Activated T-cell treated with anti-CD3 and anti-CD28 coated beads, Interleukin-2, amount 50 U/mL, for 48 hours (primary cell): ENCODE measurements at regions not wholly inside any gene's neighbourhood (a gene's known extent, or its start where the extent isn't known, plus 50 kb on each side); places are given as distances from the start of the nearest gene placed in this dataset.
A peak's percentile ranks its signal among the peaks of the same experiment; 100 is the strongest.
"Not testable (repeated sequence)": the region's sequence is repeated elsewhere in the genome, so short reads cannot be mapped to it uniquely, and the experiment has no call there.

Source experiments
- DNase-seq, 2 experiments: peaks; one replicate each; pipeline ENCODE4 v3.0.0-alpha.2; 2020

DNA sequence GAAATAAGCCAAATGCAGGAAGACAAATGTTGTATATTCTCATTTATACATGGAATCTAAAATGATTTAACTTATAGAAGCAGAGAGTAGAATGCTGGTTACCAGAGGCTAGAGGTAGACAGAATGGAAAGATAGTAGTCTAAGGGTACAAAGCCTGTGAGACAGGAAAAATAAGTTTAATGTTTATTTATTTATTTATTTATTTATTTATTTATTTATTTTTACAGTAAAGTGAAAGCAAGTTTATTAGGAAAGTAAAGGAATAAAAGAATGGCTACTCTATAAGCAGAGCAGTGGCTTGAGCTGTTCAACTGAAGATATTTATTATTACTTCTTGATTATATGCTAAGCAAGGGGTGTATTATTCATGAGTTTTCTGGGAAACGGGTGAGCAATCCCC, 203.2 kb downstream of the LAS1L start:
- no peak for DNase-seq

DNA sequence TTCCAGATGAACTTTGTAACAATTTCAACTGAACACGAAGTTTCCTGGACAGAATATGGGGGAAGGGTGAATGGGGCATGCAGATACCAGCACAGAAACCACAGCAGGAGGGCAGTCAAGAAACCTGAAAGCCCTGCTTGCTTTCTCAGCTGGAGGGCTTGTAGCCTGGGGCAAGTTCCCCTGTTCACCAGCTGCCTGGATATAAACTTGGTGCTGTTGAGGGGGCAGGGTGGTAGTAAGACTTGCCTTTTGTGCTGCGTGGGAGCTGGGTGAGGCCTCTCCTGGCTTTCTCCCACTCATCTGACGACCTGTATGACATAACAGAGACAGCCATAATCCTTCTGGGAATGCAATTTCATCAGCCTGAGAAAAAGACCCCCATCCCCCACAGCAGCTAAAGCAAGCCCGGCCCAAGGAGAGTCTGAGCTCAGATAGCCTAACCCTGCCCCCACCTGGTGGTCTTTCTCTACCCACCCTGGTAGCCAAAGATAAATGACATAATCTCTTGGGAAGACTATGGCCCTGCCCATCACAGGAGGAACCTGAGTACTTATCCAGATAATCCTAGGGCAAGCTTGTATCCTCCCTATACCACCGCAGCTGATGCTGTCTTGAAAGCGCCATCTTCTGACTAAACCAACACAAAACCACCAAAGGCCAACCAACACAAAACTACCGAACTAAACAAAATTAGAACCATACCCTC, 234.3 kb downstream of the LAS1L start:
- DNase-seq = no peak

DNA sequence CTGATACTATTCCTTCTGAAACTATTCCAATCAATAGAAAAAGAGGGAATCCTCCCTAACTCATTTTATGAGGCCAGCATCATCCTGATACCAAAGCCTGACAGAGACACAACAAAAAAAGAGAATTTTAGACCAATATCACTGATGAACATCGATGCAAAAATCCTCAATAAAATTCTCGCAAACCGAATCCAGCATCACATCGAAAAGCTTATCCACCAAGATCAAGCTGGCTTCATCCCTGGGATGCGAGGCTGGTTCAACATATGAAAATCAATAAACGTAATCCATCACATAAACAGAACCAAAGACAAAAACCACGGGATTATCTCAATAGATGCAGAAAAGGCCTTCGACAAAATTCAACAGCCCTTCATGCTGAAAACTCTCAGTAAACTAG, 251.7 kb downstream of the LAS1L start:
- DNase-seq = not testable (repeated sequence)

DNA sequence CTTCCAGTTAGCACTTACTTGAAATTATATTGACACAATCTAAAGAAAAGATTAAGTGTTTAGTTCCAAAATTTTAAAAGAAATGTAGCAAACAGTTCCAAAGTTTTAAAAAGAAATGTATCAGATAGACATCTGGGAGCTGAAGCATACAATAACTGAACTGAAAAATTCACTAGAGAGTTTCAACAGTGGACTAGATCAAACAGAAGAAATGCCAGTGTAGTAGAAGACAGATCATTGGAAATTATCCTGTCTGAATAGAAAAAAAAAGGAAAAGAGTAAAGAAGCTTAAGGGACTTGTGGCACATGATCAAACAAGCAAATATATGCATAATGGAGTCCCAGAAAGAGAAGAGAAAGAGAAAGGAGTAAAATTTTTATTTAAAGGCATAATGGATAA, 261.4 kb downstream of the LAS1L start:
- no peak for DNase-seq

DNA sequence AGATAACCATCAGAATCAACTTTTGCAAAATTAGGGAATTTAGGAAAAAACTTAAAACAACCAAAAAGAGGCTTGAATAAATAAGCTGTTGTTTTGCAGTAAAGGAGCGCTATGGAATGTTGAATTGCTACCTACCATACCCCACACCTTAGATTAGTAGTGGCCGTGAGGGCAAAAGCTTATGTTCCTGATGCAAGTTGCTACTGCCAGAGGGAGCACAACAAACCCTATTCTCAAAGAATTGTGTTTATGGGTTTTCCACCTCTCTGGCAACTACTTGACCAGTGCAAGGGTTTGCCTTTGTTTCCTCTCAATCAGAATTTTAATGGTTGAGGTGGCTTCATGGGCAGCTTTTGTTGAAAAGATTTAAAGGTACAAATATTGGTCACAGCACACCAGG, 268.1 kb downstream of the LAS1L start:
- no peak for DNase-seq

DNA sequence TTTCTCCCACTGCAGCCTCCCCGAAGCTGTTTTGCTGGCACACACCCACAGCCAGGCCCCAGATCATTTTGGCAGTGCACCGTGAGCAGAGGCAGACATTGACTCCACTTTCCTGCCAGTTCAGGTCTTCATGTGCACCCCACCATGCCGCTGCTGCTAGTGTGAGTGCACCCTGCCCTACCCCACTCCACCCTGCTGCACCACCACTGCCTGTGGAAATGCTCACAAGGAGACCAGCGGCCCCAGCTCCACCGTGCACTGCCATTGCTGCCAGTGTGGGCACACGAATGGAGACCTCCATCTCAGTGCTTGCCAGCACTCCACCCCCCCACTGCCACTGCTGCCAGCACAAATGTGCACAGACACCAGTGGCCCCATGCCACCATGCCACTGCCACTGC, 277.6 kb upstream of the ZC4H2 start:
- no peak for DNase-seq

DNA sequence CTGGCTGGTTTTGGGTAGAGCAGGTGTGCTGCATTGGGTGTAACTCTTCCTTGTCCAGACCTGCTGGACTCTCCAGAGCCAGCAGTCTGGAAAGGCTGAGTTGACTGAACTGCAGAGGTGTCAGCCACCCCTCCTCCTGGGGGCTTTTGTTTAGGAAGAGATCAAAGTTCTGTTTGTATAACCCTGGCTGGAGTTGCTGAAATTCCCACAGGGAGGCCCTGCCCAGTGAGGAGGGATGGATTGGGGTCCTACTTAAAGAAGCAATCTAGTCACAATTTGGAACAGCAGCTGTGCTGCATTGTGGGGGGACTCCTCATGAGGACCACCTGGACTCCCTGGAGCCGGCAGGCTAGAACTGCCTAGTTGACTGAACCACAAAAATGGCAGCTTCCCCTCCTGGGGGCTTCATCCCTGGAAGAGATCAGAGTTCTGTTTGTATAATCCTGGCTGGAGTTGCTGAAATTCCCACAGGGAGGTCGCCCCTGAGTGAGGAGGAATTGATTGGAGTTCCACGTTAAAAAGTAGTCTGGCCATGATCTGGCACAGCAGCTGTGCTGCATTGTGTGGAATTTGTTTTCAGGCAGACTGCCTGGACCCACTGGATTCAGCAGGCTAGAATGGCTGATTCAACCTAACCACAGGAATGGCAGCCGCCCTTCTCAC, 264.9 kb upstream of the ZC4H2 start:
- DNase-seq = no peak

DNA sequence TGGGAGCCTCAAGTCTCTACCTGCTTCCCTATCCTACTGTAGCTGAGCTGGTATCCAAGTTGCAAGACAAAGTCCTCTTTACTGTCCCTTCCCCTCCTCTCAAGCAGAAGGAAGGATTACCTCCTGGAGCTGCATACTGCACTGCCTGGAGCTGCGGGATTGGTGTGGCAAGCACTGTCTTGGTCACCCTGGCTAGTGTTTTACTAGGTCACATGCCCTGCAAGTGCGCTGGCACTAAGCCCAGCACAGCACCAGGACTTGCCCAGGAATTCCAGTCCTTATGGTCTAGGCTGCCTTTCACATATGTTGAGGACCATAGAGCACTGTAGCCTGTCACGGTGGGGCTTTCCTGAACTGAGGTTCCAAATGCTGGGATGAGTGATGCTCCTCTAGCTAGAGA, 227.3 kb upstream of the ZC4H2 start:
- no peak for DNase-seq

DNA sequence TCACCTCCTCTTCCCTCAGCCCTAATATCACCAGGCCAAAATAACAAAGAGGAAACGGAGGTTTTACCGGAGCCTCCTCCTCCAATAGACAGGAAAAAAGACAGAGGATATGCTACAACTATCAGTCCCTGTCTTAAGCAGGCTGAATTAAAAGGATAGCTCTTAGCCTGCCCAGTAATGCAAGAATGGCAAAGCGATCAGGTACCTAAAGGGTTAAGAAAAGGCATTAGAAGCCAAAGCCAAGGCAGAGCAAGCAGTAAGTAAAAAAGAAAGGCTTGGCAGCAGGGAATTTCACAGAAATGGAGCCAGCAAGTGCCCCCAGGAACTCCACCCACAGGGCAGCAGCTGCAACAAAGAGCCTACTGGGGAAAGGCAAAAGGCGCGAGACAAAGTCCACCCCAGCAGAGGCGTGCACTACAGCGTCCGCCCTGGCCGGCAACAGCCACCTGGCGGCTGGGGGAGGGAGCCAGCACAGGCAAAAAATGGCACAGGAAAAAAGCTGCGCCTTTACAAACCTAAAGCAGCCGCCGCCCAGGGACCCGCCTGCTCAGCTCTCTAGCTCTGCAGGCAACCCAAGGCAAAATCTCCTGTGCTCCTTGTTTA, 220.6 kb upstream of the ZC4H2 start:
- DNase-seq = peak in 1 of 2 experiments; percentile 18

DNA sequence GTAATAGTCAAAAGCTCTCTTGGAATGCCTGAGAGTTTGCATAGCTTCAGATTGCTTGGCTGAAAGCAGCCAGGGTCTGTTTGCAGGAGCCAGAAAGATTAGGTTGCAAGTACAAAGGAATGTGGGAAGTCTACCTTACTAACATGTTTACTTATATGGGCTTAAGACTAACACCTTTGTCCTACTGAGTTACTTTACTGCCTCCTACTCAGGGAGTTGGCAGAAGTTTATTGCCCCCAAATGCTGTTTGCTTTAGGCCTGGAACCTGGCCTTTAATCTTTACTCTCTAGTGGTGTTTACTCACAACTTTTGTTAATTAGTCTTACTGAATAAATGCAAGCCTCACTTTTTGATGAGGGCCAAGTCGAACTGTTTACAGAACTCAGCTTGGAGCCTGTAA, 219.4 kb upstream of the ZC4H2 start:
- DNase-seq = no peak

DNA sequence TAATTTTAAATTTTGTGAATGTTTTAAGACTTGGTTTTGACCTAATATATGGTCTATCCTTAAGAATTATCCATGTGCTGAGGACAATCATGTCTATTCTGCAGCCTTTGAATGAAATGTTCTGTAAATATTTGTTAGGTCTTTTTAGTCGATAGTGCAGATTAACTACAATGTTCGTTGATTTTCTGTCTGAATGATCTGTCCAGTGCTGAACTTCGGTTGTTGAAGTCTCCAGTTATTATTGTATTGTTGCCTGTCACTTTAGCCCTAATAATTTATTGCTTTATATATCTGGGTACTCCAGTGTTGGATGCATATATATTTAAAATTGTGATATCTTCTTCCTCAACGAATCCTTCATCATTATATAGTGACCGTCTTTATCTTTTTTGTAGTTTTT, 218.3 kb upstream of the ZC4H2 start:
- no peak for DNase-seq

DNA sequence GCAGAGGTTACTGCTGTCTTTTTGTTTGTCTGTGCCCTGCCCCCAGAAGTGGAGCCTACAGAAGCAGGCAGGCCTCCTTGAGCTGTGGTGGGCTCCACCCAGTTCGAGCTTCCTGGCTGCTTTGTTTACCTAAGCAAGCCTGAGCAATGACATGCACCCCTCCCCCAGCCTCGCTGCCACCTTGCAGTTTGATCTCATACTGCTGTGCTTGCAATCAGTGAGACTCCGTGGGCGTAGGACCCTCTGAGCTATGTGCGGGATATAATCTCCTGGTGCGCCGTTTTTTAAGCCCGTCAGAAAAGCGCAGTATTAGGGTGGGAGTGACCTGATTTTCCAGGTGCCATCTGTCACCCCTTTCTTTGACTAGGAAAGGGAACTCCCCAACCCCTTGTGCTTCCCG, 187.1 kb upstream of the ZC4H2 start:
- not testable (repeated sequence) for DNase-seq

DNA sequence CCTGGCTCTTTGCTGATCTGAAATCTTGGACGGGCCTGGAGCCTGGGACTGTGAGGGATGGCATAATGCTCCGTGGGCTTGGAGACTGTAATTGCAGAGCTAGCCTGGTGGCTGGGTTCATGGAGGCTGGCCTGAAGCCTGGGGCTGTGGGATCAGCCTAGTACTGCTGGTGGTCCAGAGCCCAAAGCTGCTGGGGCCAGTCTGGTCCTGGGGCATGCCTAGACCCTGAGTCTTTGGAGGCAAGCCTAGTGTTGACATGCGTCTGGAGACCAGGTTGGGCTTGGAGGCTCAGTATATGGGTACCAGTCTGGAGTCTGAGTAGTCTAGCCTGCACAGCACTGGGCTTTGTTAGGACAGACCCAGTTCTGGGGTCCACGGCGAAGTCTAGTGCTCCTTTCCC, 172.0 kb upstream of the ZC4H2 start:
- DNase-seq = no peak

DNA sequence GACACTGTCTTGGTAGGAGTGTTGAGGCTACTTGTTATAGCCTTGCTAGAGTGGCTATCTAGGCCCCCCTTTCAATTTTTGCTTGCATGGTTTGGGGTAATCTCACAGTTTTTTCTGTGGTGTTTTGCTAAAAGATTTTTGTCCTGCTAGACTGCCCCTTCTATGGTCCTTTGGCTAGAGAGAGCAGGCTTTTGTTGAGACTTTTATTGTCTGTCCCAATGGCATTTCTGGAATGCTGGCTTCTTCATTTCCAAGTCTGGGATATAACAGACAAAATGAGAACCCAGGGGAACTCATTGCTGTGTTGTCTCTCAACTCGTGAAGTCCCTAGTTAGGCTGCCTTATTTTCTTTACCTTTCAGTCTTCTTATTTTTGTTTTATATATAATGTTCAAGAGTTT, 160.2 kb upstream of the ZC4H2 start:
- no peak for DNase-seq

DNA sequence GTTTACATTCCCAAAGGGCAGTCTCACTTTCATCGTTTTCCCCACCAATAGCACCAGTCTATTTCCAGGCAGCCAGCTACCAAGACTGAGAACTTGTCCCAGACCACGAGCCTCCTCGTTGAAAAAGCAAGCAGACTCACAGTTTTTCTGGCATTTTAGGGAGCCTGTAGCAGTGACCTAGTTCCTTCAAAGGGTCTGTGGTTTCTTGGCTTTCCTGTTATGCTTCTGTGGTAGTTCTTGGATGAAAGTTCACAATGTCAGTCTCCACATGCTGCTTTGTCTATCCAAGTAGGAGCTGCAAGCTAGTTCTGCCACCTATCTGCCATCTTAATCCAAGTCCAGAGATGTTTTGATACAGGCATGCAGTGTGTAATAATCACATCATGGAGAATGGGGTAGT, 151.6 kb upstream of the ZC4H2 start:
- DNase-seq = no peak

DNA sequence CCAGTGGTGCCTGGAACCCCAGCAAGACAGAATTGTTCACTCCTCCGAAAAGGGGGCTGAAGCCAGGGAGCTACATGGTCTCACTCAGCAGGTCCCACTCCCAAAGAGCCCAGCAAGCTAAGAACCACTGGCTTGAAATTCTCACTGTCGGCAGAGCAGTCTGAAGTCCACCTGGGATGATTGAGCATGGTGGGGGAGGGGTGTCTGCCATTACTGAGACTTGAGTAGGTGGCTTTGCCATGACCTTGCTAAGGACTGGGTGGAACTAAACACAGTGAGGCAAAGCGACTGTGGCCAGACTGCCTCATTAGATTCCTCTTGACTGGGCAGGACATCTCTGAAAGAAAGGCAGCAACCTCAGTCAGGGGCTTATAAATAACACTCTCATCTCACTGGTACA, 122.6 kb upstream of the ZC4H2 start:
- no peak for DNase-seq

DNA sequence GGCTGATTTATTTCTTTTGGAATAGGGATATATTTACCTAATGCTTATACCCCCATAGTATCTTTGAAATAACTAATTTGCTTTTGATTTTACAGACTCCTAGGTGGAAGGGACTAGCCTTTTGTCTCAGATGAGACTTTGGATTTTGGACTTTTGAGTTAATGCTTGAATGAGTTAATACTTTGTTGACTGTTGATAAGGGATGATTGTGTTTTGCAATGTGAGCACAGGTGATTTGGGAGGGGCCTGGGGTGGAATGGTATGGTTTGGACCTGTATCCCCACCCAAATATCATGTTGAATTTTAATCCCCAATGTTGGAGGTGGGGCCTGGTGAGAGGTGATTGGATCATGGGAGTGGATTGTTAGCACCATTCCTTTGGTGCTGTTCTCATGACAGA, 117.4 kb upstream of the ZC4H2 start:
- DNase-seq = no peak

DNA sequence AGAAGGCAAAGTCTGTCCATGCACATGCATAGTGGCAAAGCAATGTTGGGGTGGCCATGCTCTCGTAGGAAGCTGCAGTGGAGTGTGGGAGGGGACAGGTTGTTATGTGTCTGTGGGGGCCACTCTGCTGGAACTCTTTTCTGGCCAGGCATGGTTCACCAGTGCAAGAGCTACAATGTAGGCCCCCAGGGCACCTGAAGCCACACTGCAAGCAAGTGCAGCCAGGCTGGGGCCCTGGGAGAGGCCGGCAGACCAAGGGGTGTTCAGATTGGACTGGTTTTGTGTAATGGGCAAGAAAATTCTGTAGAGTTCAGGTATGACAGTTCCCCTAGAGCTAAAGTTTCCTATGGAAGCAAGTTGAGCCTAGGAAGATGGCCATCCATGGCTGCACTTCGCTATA, 97.0 kb upstream of the ZC4H2 start:
- DNase-seq = no peak

DNA sequence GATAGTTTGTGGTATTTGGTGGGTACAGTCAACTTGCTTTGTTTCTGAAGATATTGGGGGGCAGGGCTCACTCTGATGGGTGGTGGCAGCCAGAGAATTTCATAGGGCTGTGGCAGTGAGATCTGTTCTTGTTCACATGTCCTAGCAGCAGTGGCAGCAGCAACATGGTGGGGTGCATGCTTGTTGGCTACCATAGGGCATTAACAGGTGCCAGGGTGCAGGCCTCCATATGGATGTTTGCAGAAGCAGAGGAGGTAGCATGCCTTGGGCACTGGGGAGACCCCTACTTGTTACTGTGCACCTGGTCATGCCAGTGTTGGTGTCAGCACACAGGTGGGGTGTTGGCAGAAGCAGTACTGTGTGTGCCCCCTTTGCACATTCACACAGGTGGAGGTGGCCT, 96.3 kb upstream of the ZC4H2 start:
- no peak for DNase-seq

DNA sequence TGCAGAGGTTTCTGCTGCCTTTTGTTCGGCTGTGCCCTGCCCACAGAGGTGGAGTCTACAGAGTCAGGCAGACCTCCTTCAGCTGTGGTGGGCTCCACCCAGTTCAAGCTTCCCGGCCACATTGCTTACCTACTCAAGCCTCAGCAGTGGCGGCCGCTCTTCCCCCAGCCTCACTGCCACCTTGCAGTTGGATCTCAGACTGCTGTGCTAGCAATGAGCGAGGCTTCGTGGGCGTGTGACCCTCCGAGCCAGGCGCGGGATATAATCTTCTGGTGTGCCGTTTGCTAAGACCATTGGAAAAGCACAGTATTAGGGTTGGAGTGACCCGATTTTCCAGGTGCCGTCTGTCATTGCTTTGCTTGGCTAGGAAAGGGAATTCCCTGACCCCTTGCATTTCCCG, 82.4 kb upstream of the ZC4H2 start:
- not testable (repeated sequence) for DNase-seq

DNA sequence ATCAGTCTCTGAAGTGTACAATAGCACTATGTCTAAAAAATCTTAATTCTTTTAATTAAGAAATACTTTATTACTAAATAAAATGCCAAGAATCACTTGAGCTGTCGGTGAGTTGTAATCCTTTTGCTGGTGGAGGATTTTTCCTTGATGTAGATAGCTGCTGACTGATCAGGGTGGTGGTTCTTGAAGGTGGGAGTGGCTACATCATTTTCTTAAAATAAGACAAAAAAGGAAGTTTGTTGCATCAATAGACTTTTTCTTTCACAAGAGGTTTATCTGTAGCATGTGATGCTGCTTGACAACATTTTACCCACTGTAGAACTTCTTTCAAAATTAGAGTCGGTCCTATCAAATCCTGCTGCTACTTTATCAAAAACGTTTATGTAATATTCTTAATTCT, 68.8 kb upstream of the ZC4H2 start:
- DNase-seq = no peak

DNA sequence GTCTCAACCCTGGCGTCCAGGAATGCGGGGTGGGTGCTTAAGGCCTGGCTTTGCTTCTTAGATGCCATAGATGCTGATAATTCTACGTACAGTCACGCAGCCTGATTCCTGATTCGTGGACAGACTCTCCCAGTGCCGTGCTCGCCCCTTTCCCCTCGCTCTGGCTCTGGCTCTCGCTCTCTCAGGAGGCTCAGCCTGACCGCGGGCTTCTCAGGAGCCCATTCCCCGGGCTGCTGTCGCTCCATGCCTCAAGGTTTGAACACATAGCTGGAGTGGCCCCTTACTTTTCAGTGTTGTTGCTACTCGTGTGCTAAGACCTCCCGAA, 59.2 kb upstream of the ZC4H2 start:
- DNase-seq = no peak

DNA sequence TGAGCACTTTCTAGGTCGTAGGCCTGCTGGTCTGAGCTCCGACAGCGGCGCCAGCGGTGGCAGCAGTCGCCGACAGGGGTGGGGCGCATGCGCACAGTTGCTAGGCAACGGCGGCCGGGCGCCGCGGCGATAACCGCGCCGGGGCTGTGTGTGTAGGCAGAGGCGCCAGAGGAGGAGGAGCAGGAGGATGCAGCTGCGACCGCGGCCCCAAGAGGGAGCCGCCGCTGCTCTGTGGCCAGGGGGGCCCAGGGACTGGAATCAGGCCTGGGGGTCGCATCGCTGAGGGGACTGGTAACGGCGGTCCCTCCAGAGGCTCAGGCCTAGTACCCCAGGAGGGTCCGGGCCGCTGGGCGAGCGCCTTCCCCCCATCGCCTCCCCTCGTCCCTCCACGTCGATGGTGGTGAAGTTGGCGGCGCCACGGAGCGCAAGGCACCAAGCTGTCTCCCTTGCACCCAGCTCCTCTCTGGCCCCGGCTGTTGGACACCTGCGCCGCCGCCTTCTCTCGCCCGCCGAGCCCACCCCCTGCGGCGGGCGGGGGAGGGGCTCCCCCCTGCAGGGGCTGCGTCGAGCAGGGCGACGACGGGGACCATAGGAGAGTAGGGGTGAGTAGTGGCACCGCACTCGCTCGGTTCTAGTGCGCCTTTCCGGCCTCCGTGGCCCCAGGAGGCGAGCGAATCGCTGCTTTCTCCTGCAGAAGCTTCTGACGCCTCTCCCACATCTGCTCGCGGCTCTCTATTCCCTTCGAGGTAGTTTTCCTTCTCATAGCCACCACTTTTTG, 58.6 kb upstream of the ZC4H2 start, which contains the start of gene ZC3H12B:
Gene ZC3H12B (plus strand): TSS at position 159 of the 778 bp plus-strand sequence.
- DNase-seq = peak; percentile 80 to 88

DNA sequence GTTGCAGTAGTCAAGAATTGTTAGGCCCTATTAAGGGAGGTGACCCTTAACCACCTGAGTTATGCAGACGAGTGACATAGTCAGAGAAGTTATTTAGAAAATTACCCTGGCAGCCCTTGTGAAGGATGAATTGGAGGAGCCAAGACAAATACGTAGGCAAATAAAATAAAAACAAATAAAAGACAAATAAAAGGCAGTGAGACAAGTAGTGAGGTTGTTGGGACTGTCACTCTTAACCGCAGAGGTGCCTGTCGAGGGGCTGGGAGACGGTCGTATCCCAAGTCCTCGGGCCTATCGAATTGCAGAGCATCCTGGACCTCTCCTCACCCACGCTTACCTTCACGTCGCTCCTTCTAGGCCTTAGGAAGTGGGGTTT, 58.0 kb upstream of the ZC4H2 start:
- no peak for DNase-seq
